ENCODE measurements at regions not wholly inside any gene's neighbourhood (a gene's known extent, or its start where the extent isn't known, plus 50 kb on each side); places are given as distances from the start of the nearest gene placed in this dataset.

DNA sequence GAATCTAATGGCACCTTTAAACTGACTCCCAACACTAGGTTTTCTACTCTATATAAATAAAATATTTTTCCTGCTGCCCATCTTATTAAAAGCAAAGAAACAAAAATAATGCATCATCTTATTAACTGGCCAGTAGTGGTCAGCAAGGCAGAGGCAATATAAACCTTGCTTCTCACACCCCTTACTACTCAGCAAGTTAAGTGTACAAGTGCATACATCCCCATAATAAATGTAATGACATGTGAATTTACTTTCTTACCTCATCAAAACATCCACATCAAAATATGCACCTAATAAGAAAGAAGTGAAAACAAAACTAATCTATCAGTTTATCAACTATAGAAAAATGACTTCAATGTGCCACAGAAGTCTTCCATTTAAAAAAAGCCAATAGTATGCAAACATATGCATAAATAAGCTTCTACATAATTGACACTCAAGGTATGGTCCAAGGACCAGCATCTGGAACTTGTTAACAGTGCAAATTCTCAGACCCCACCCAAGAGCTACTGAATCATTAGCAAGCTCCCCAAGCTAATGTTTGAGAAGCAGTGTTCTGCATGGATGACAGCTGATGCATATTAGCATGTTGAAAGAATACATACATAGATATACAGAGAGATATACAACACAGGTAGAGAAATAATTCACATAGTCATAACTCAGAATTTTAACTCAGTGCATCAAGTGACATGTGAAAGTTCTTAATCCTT is 182.7 kb downstream of the C7orf25 start:
- no peak overlapping the region for H3K27ac Mint-ChIP-seq
- H3K27me3 Mint-ChIP-seq (ENCODE audit: low read depth, poor library complexity) = peaks cover 2% of the 10 kb centered on the region
- no peaks in the 10 kb centered on the region for H3K4me1 Mint-ChIP-seq

DNA sequence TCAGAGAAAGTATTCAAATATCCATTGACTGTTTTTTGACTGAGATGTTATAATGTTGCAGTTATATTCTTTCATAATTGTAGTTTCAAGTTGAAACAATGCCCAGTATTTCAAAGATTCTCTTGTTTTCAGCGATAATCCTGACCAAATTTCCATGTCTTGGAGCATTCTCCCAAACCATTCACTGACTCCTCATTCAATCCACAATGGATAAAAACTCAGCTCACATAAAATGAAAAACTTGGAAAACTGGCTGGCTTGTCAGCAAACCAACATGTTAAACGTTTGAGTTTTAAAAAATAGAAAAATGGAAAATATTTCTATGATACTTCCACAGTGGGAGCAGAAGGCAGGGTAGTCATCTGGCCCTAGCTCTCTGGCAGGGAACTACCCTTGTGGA is 184.4 kb downstream of the C7orf25 start:
- no peaks in the 10 kb centered on the region for H3K4me1 Mint-ChIP-seq
- no peak for DNase-seq

More for the DNA sequence above, 182.7 kb downstream of the C7orf25 start:
- DNase-seq = no peak
- TF ChIP-seq, protein P1, sequence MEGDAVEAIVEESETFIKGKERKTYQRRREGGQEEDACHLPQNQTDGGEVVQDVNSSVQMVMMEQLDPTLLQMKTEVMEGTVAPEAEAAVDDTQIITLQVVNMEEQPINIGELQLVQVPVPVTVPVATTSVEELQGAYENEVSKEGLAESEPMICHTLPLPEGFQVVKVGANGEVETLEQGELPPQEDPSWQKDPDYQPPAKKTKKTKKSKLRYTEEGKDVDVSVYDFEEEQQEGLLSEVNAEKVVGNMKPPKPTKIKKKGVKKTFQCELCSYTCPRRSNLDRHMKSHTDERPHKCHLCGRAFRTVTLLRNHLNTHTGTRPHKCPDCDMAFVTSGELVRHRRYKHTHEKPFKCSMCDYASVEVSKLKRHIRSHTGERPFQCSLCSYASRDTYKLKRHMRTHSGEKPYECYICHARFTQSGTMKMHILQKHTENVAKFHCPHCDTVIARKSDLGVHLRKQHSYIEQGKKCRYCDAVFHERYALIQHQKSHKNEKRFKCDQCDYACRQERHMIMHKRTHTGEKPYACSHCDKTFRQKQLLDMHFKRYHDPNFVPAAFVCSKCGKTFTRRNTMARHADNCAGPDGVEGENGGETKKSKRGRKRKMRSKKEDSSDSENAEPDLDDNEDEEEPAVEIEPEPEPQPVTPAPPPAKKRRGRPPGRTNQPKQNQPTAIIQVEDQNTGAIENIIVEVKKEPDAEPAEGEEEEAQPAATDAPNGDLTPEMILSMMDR (IDR thresholded peaks at IDR 0.05) = no peak
- no peaks in the 10 kb centered on the region for H3K36me3 Mint-ChIP-seq (ENCODE audit: low read depth)
- H3K9me3 Mint-ChIP-seq = no peaks in the 10 kb centered on the region
- H3K4me3 Mint-ChIP-seq = no peak overlapping the region

GRCh38 chr7:42726066-42726785 is 185.6 kb downstream of the C7orf25 start:
- H3K27me3 Mint-ChIP-seq (ENCODE audit: low read depth, poor library complexity) = peaks cover 2% of the 10 kb centered on the region
- H3K4me3 Mint-ChIP-seq = no peak overlapping the region
- H3K27ac Mint-ChIP-seq = no peak overlapping the region
- H3K36me3 Mint-ChIP-seq (ENCODE audit: low read depth) = no peaks in the 10 kb centered on the region
- DNase-seq = no peak
- peaks cover 6% of the 10 kb centered on the region for H3K4me1 Mint-ChIP-seq
- no peaks in the 10 kb centered on the region for H3K9me3 Mint-ChIP-seq
- TF ChIP-seq, protein P1 (IDR thresholded peaks at IDR 0.05) = no peak

More for the DNA sequence above, 184.4 kb downstream of the C7orf25 start:
- Mint-ChIP-seq H3K9me3 (no peaks in the 10 kb centered on the region), H3K36me3 (ENCODE audit: low read depth) (no peaks in the 10 kb centered on the region), H3K27me3 (ENCODE audit: low read depth, poor library complexity) (peaks cover 2% of the 10 kb centered on the region), H3K4me3 (no peak overlapping the region), H3K27ac (no peak overlapping the region)
- TF ChIP-seq, protein P1 (IDR thresholded peaks at IDR 0.05) = no peak

DNA sequence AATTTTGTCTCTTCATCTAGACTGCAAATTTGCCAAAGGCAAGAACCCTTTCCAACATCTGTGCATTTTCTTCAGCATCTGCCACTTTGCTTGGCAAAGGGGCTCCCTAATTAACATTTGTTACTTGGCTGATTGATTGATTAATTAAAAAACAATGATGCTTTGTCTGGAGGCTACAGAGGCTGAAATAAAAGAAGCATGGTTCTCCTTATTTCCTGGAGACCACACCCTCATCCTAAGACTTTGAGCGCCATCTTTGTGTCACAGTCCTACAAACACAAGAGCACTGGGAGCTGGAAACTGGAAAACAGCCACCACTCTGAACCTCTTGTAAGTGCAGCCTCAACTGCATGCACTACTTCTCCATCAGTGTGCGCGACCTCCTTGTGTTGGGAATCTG is 189.2 kb downstream of the C7orf25 start:
- Mint-ChIP-seq H3K36me3 (ENCODE audit: low read depth) (no peaks in the 10 kb centered on the region), H3K27ac (no peak overlapping the region), H3K4me3 (no peak overlapping the region), H3K9me3 (peaks cover 7% of the 10 kb centered on the region), H3K27me3 (ENCODE audit: low read depth, poor library complexity) (peaks cover 2% of the 10 kb centered on the region), H3K4me1 (peaks cover 21% of the 10 kb centered on the region)
- no peak for DNase-seq
- TF ChIP-seq, protein P1 (IDR thresholded peaks at IDR 0.05) = no peak

DNA sequence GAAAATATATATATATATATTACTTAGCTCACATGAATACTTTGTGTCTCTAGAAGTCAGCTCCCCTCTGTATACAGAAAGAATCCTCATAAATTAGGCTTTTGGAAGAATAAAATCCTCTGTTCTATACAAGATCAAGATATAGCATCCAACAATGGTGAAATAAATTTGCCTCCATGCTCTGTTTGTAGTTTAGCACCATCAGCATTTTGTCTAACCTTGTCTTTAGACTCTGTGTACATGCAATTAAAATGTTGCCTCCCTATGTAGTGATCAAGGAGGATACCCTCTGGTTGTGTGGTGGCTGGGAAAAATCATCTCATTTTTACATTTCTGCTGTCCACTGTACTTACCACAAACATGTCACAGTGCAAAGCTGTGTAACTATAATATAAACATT is 189.7 kb downstream of the C7orf25 start:
- H3K4me3 Mint-ChIP-seq = no peak overlapping the region

More for the DNA sequence above, 189.7 kb downstream of the C7orf25 start:
- TF ChIP-seq, protein P1 (IDR thresholded peaks at IDR 0.05) = no peak
- H3K4me1 Mint-ChIP-seq = peaks cover 21% of the 10 kb centered on the region
- DNase-seq = no peak
- H3K9me3 Mint-ChIP-seq = peaks cover 7% of the 10 kb centered on the region
- no peaks in the 10 kb centered on the region for H3K36me3 Mint-ChIP-seq (ENCODE audit: low read depth)
- H3K27ac Mint-ChIP-seq = no peak overlapping the region
- H3K27me3 Mint-ChIP-seq (ENCODE audit: low read depth, poor library complexity) = peaks cover 2% of the 10 kb centered on the region

All from nephron progenitor cell (in vitro differentiated cells).